Upper lobe of left lung (tissue), 6 donors: ENCODE measurements at regions not wholly inside any gene's neighbourhood (a gene's known extent, or its start where the extent isn't known, plus 50 kb on each side); places are given as distances from the start of the nearest gene placed in this dataset.

Experiments
- ATAC-seq, 2 donors: fragments of 200-7000 bp; cut with Tn5 transposase; one replicate each; pipeline ENCODE4 v1.9.1; 2022; ENCODE audit warnings: mild to moderate bottlenecking in 2 of 2, moderate library complexity in 2 of 2; ENCODE audit not compliant: low FRiP score in 2 of 2
- DNase-seq, 2 donors: peaks; one replicate each; pipeline ENCODE4 v3.0.0-alpha.2; 2019 to 2020
- H3K27ac ChIP-seq, 4 donors: fragments of 200-600 bp; sonication (generic); one replicate each; pipeline ENCODE4 v1.5.1; 2016 to 2019
- H3K27me3 ChIP-seq, 4 donors: fragments of 200-600 bp; sonication (generic); one replicate each; pipeline ENCODE4 v1.5.1; 2017 to 2019
- H3K36me3 ChIP-seq, 4 donors: fragments of 200-600 bp; sonication (generic); one replicate each; pipeline ENCODE4 v1.5.1; 2016 to 2019
- H3K4me1 ChIP-seq, 4 donors: fragments of 200-600 bp; sonication (generic); one replicate each; pipeline ENCODE4 v1.5.1; 2018 to 2019
- H3K4me3 ChIP-seq, 4 donors: fragments of 200-600 bp; sonication (generic); one replicate each; pipeline ENCODE4 v1.5.1; 2017 to 2019; ENCODE audit warnings: mild to moderate bottlenecking in 2 of 4, moderate library complexity in 1 of 4
- H3K9me3 ChIP-seq, 4 donors: fragments of 200-600 bp; sonication (generic); one replicate each; pipeline ENCODE4 v1.5.1; 2018 to 2019
- EP300 ChIP-seq, 4 donors: sonication (generic); formaldehyde crosslinking; IDR thresholded peaks; one replicate each; pipeline ENCODE4 v1.5.1; 2017; ENCODE audit warnings: antibody characterized with exemption in 4 of 4, control low read depth in 2 of 4
- POLR2A ChIP-seq, 4 donors: fragments of 450-650 bp; IDR thresholded peaks; one replicate each; pipeline ENCODE4 v1.5.1; 2016 to 2017; ENCODE audit warnings: antibody characterized with exemption in 4 of 4, mild to moderate bottlenecking in 2 of 4
- POLR2AphosphoS5 ChIP-seq, 2 donors: sonication (generic); formaldehyde crosslinking; IDR thresholded peaks; one replicate each; pipeline ENCODE4 v1.5.1; 2017; ENCODE audit warnings: antibody characterized with exemption in 2 of 2
- WGBS, 2 donors: methylation state at CpG; one replicate each; pipeline ENCODE4 v1.1.5; 2017 to 2018; 5-methylcytosine and 5-hydroxymethylcytosine counted together
- TF ChIP-seq, protein P1 (sequence below), 6 experiments: fragments of 450-650 bp in 4 of 6; fragments of 200-600 bp in 2 of 6; sonication (generic) in 2 of 6; IDR thresholded peaks; one replicate each; pipeline ENCODE4 v1.5.1; 2016 to 2019; ENCODE audit warnings: antibody characterized with exemption in 6 of 6
- donor health status: DM: no; HTN: no; CAD: no; lungs with moderate emphysema.
- donor health status: DM: no; HTN: yes; CAD: no; lungs with severe emphysema.

DNA sequence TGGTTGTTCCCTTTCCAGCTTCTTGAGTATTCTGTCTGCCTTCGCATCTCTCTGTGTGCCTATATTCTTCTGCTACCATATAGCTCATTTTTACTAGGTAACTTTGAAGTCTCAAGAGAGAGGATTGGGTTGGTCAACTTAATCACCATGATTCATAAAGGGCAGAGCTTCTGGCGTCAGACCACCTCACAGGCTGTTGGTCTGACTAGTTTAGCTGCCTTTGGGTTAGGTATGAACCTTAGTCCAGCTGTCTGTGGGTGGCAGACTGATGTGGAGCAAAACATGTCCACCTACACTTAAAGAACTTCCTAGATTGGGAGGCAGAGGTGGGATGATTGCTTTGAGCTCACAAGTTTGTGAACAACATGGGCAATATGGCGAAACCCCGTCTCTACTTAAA lies 192.2 kb upstream of the SGK1 start:
- TF ChIP-seq EP300 (IDR thresholded peaks at IDR 0.05) = no peak
- no peak for TF ChIP-seq POLR2AphosphoS5 (IDR thresholded peaks at IDR 0.05)
- TF ChIP-seq POLR2A (IDR thresholded peaks at IDR 0.05) = no peak
- TF ChIP-seq, protein P1, sequence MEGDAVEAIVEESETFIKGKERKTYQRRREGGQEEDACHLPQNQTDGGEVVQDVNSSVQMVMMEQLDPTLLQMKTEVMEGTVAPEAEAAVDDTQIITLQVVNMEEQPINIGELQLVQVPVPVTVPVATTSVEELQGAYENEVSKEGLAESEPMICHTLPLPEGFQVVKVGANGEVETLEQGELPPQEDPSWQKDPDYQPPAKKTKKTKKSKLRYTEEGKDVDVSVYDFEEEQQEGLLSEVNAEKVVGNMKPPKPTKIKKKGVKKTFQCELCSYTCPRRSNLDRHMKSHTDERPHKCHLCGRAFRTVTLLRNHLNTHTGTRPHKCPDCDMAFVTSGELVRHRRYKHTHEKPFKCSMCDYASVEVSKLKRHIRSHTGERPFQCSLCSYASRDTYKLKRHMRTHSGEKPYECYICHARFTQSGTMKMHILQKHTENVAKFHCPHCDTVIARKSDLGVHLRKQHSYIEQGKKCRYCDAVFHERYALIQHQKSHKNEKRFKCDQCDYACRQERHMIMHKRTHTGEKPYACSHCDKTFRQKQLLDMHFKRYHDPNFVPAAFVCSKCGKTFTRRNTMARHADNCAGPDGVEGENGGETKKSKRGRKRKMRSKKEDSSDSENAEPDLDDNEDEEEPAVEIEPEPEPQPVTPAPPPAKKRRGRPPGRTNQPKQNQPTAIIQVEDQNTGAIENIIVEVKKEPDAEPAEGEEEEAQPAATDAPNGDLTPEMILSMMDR (IDR thresholded peaks at IDR 0.05) = no peak
- no peaks in the 10 kb centered on the region for H3K27me3 ChIP-seq
- no peak overlapping the region for H3K4me3 ChIP-seq
- no peak for DNase-seq
- H3K9me3 ChIP-seq = no peaks in the 10 kb centered on the region
- 93 to 96% methylated on average over 4 of the region's 4 CpGs for WGBS, 2 donors
- H3K27ac ChIP-seq = peak overlapping the region in 1 of 4 donors; percentile 38
- H3K4me1 ChIP-seq = peaks cover 0 to 29% (median 10%) of the 10 kb centered on the region in 4 donors
- no peaks in the 10 kb centered on the region for H3K36me3 ChIP-seq
- ATAC-seq = no peak

DNA sequence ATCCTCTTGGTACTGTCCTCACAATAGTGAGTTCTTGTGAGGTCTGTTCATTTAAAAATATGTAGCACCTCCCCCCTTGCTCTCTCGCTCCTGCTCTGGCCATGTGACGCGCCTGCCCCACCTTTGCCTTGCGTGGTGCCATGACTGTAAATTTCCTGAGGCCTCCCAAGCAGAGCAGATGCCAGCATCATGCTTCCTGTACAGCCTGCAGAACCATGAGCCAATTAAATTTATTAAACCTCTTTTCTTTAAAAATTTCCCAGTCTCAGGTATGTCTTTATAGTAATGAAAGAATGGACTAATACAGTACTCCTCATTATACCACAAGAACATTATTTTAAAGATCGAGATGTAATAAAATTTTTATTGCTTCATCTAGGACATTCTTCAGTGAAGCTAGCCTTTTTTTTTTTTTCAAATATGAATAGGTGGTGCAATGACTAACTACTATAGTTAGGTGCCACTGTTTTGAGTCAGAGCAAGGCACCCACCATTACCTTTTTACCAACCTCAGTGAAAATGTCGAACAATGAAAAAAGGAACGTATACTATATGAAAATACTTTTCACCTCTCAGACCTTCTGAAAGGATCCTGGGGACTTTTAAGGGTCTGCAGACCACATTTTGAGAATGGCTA lies 191.1 kb upstream of the SGK1 start:
- Histone ChIP-seq H3K4me3 (no peak overlapping the region), H3K9me3 (no peaks in the 10 kb centered on the region), H3K27ac (no peak overlapping the region), H3K4me1 (peaks cover 0 to 31% (median 10%) of the 10 kb centered on the region in 4 donors), H3K36me3 (no peaks in the 10 kb centered on the region), H3K27me3 (no peaks in the 10 kb centered on the region)
- no peak for ATAC-seq
- no peak for TF ChIP-seq EP300 (IDR thresholded peaks at IDR 0.05)
- TF ChIP-seq POLR2AphosphoS5 (IDR thresholded peaks at IDR 0.05) = no peak
- TF ChIP-seq, protein P1 (IDR thresholded peaks at IDR 0.05) = no peak
- no peak for TF ChIP-seq POLR2A (IDR thresholded peaks at IDR 0.05)
- no peak for DNase-seq
- WGBS, 2 donors = 85 to 94% methylated on average over 7 of the region's 7 CpGs

- 92 to 93% methylated on average over 4 of the region's 4 CpGs for WGBS, 2 donors
- ATAC-seq = no peak
These were observed 188.2 kb upstream of the SGK1 start for GRCh38 chr6:134506162-134506561.

DNA sequence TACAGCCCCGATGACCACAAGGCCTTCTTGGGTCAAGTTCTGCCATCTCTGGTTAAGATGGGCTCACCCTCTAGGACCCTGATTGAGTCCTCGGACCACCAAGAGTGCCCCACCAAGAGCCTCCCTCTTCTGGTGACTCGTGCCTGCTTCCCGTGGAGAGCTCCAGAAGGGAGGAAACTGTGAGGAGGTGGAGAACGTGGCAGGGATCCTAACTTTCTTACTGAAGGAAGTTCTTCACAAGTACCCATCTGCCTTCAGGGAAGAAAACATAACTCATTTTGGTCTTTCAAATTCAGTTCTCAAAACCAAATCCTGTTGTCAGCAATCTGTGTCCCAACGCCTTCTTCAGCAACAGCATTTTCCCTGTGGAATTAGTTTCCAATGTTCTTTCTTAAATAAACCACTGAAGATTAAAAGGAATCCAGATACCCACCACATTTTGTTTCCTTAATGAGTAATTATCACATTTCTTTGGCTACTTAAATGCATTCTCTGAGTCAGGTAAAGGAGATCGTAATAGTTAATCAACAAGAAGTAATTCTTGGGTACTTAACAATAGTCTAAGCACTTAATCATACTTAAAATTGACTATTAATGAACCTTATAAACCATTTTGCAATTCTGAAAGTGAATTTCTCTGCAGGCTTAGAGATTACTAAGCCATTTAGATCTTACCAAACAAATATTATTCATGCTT lies 185.8 kb upstream of the SGK1 start:
- Histone ChIP-seq H3K36me3 (no peaks in the 10 kb centered on the region), H3K4me1 (peaks cover 0 to 15% (median 9%) of the 10 kb centered on the region in 4 donors), H3K9me3 (no peaks in the 10 kb centered on the region), H3K27ac (peak overlapping the region in 2 of 4 donors; percentile 9 to 58), H3K27me3 (no peaks in the 10 kb centered on the region), H3K4me3 (no peak overlapping the region)
- no peak for DNase-seq
- TF ChIP-seq EP300 (IDR thresholded peaks at IDR 0.05) = no peak
- no peak for TF ChIP-seq POLR2AphosphoS5 (IDR thresholded peaks at IDR 0.05)
- no peak for TF ChIP-seq POLR2A (IDR thresholded peaks at IDR 0.05)
- TF ChIP-seq, protein P1 (IDR thresholded peaks at IDR 0.05) = no peak
- no peak for ATAC-seq
- WGBS, 2 donors = 53 to 68% methylated on average over 5 to 6 of the region's 7 CpGs

More at GRCh38 chr6:134506162-134506561, 188.2 kb upstream of the SGK1 start:
- H3K36me3 ChIP-seq = no peaks in the 10 kb centered on the region
- no peak overlapping the region for H3K27ac ChIP-seq
- TF ChIP-seq EP300 (IDR thresholded peaks at IDR 0.05) (no peak), POLR2AphosphoS5 (IDR thresholded peaks at IDR 0.05) (no peak), POLR2A (IDR thresholded peaks at IDR 0.05) (no peak)
- TF ChIP-seq, protein P1 (IDR thresholded peaks at IDR 0.05) = no peak
- DNase-seq = no peak
- peaks cover 0 to 20% (median 9%) of the 10 kb centered on the region in 4 donors for H3K4me1 ChIP-seq
- H3K9me3 ChIP-seq = no peaks in the 10 kb centered on the region
- H3K4me3 ChIP-seq = no peak overlapping the region
- no peaks in the 10 kb centered on the region for H3K27me3 ChIP-seq
